H9 (cell line): ENCODE measurements at regions not wholly inside any gene's neighbourhood (a gene's known extent, or its start where the extent isn't known, plus 50 kb on each side); places are given as distances from the start of the nearest gene placed in this dataset.

Source experiments
- DNase-seq: peaks from one replicate; pipeline ENCODE4 v3.0.0-alpha.2; 2017
- H2AFZ ChIP-seq: one replicate; pipeline ENCODE4 v1.6.1; 2013; ENCODE audit warnings: mild to moderate bottlenecking, low read length, control low read depth, moderate library complexity
- H2AK5ac ChIP-seq: 2 replicates; pipeline ENCODE4 v1.6.1; 2013; ENCODE audit warnings: low read length, control low read depth, mixed read lengths; ENCODE audit not compliant: insufficient read length
- H2BK120ac ChIP-seq: one replicate; pipeline ENCODE4 v1.6.1; 2013; ENCODE audit warnings: low read depth, mild to moderate bottlenecking, low read length, control low read depth, inconsistent platforms; ENCODE audit not compliant: poor library complexity, severe bottlenecking
- H2BK12ac ChIP-seq: 2 replicates; pipeline ENCODE4 v1.6.1; 2013; ENCODE audit warnings: low read length, control low read depth, mixed read lengths, low read depth; ENCODE audit not compliant: insufficient read length
- H2BK15ac ChIP-seq: 2 replicates; pipeline ENCODE4 v1.6.1; 2013; ENCODE audit warnings: low read depth, low read length, control low read depth
- H2BK20ac ChIP-seq: one replicate; pipeline ENCODE4 v1.6.1; 2013; ENCODE audit warnings: low read depth, mild to moderate bottlenecking, low read length, control low read depth, inconsistent platforms; ENCODE audit not compliant: poor library complexity, severe bottlenecking
- H2BK5ac ChIP-seq: 2 replicates; pipeline ENCODE4 v1.6.1; 2013; ENCODE audit warnings: low read length, control low read depth, mixed read lengths; ENCODE audit not compliant: insufficient read length
- H3K14ac ChIP-seq: 2 replicates; pipeline ENCODE4 v1.6.1; 2013; ENCODE audit warnings: low read length, control low read depth; ENCODE audit not compliant: insufficient read depth
- H3K18ac ChIP-seq: 2 replicates; pipeline ENCODE4 v1.6.1; 2013; ENCODE audit warnings: low read depth, mild to moderate bottlenecking, mixed read lengths, low read length, control low read depth; ENCODE audit not compliant: insufficient read length
- H3K23ac ChIP-seq: 2 replicates; pipeline ENCODE4 v1.6.1; 2013; ENCODE audit warnings: low read length, control low read depth, mixed read lengths, low read depth; ENCODE audit not compliant: insufficient read length
- H3K23me2 ChIP-seq: 2 replicates; pipeline ENCODE4 v1.6.1; 2013; ENCODE audit warnings: low read depth, mild to moderate bottlenecking, mixed read lengths, low read length, control low read depth; ENCODE audit not compliant: insufficient read length, poor library complexity, severe bottlenecking
- H3K27ac ChIP-seq: 2 replicates; pipeline ENCODE4 v1.5.1; 2013; ENCODE audit warnings: low read length, control low read depth, mixed read lengths, low read depth; ENCODE audit not compliant: insufficient read length
- H3K27me3 ChIP-seq: 2 replicates; pipeline ENCODE4 v1.6.1; 2013; ENCODE audit warnings: low read length, control low read depth, inconsistent platforms; ENCODE audit not compliant: insufficient read depth
- H3K4ac ChIP-seq: 2 replicates; pipeline ENCODE4 v1.6.1; 2013; ENCODE audit warnings: low read depth, mild to moderate bottlenecking, control low read depth, inconsistent platforms, low read length, moderate library complexity
- H3K4me1 ChIP-seq: 2 replicates; pipeline ENCODE4 v1.6.1; 2013; ENCODE audit warnings: low read length, control low read depth, inconsistent platforms; ENCODE audit not compliant: insufficient read depth
- H3K4me2 ChIP-seq: 2 replicates; pipeline ENCODE4 v1.6.1; 2013; ENCODE audit warnings: low read length, control low read depth, mixed read lengths; ENCODE audit not compliant: insufficient read length, insufficient read depth
- H3K56ac ChIP-seq: 2 replicates; pipeline ENCODE4 v1.6.1; 2013; ENCODE audit warnings: low read depth, mild to moderate bottlenecking, mixed read lengths, low read length, control low read depth; ENCODE audit not compliant: insufficient read length
- H3K79me1 ChIP-seq: 2 replicates; pipeline ENCODE4 v1.6.1; 2013; ENCODE audit warnings: low read depth, mild to moderate bottlenecking, moderate library complexity, low read length, control low read depth, inconsistent platforms; ENCODE audit not compliant: insufficient read depth, poor library complexity, severe bottlenecking
- H3K79me2 ChIP-seq: 2 replicates; pipeline ENCODE4 v1.6.1; 2013; ENCODE audit warnings: low read length, control low read depth, inconsistent platforms; ENCODE audit not compliant: insufficient read depth
- H3K9ac ChIP-seq: 2 replicates; pipeline ENCODE4 v1.6.1; 2013; ENCODE audit warnings: low read length, control low read depth, mixed read lengths; ENCODE audit not compliant: insufficient read length; ENCODE audit errors: extremely low read depth
- H3K9me3 ChIP-seq: one replicate; pipeline ENCODE4 v1.6.1; 2013; ENCODE audit warnings: low read depth, low read length, inconsistent platforms; ENCODE audit not compliant: control insufficient read depth
- H3T11ph ChIP-seq: one replicate; pipeline ENCODE4 v1.6.1; 2013; ENCODE audit warnings: mild to moderate bottlenecking, low read length, control low read depth, inconsistent platforms
- H4K20me1 ChIP-seq: one replicate; pipeline ENCODE4 v1.6.1; 2013; ENCODE audit not compliant: control insufficient read depth, insufficient read length, insufficient read depth
- H4K5ac ChIP-seq: 2 replicates; pipeline ENCODE4 v1.6.1; 2013; ENCODE audit warnings: low read depth, mild to moderate bottlenecking, mixed read lengths, low read length, control low read depth; ENCODE audit not compliant: insufficient read length
- H4K8ac ChIP-seq: replicated peaks from 2 replicates; pipeline ENCODE4 v1.6.1; 2013; ENCODE audit warnings: low read length, control low read depth, mixed read lengths, low read depth; ENCODE audit not compliant: insufficient read length
- H4K91ac ChIP-seq: 2 replicates; pipeline ENCODE4 v1.6.1; 2013; ENCODE audit warnings: low read depth, mild to moderate bottlenecking, moderate library complexity, mixed read lengths, low read length, control low read depth; ENCODE audit not compliant: insufficient read length
- H3K27ac Mint-ChIP-seq, 3 experiments: 2 replicates in 2 of 3; 3 replicates in 1 of 3; pipeline ENCODE4 v1.8.0; 2020 to 2021; ENCODE audit warnings: mixed read lengths in 3 of 3, mild to moderate bottlenecking in 1 of 3, moderate library complexity in 1 of 3
- H3K27me3 Mint-ChIP-seq: 2 replicates; pipeline ENCODE4 v1.8.0; 2021; ENCODE audit warnings: low read depth, mild to moderate bottlenecking, moderate library complexity, mixed read lengths
- H3K36me3 Mint-ChIP-seq, 3 experiments: 2 replicates in 2 of 3; 3 replicates in 1 of 3; pipeline ENCODE4 v1.8.0; 2020 to 2021; ENCODE audit warnings: low read depth in 3 of 3, mixed read lengths in 3 of 3; ENCODE audit not compliant: insufficient read depth in 1 of 3
- H3K4me1 Mint-ChIP-seq, 2 experiments: 2 replicates each; pipeline ENCODE4 v1.8.0; 2020; ENCODE audit warnings: mixed read lengths in 2 of 2
- H3K4me3 Mint-ChIP-seq, 2 experiments: 2 replicates in 1 of 2; 3 replicates in 1 of 2; pipeline ENCODE4 v1.8.0; 2020 to 2021; ENCODE audit warnings: mild to moderate bottlenecking in 2 of 2, mixed read lengths in 2 of 2, moderate library complexity in 1 of 2
- H3K9me3 Mint-ChIP-seq, 2 experiments: 2 replicates in 1 of 2; 3 replicates in 1 of 2; pipeline ENCODE4 v1.8.0; 2020; ENCODE audit warnings: mild to moderate bottlenecking in 2 of 2, mixed read lengths in 2 of 2, moderate library complexity in 1 of 2
- WGBS: extraction: QIAGEN DNeasy Blood & Tissue Kit; methylation state at CpG from one replicate; pipeline ENCODE4 v1.1.7; 2013; ENCODE audit warnings: missing lambda C conversion rate, low lambda C conversion rate, mixed read lengths; ENCODE audit not compliant: insufficient read length; ENCODE audit errors: extremely low coverage; 5-methylcytosine and 5-hydroxymethylcytosine counted together
- TF ChIP-seq, protein P1 (sequence below): fragments of 200-600 bp; sonication (generic); conservative IDR thresholded peaks from 3 replicates; pipeline ENCODE4 v1.8.0; 2021; ENCODE audit warnings: antibody characterized with exemption, mild to moderate bottlenecking

DNA sequence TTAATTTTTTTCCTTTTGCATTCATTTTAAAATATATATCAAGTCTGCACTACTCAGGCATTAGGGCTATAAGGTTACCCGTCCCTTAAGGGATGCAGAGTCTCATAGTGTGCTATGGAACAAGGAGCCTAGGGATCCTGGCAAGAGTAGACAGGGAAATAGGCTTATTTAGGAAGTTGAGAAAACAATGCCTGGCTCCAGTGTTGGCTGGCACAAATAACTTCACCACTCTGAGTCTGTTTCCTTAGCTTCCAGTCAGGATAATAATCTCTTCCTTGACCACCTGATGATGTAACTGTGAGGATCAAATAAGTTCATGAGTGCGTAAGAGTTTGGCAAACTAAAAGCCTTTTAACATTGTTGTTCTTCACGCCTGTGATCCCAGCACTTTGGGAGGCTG, 540.8 kb upstream of the IL12A start:
- no peak overlapping the region for H3K4ac ChIP-seq
- Mint-ChIP-seq H3K9me3 (no peaks in the 10 kb centered on the region; a peak in 1 of 5 replicates), H3K27me3 (no peaks in the 10 kb centered on the region), H3K27ac (no peak overlapping the region), H3K36me3 (no peaks in the 10 kb centered on the region), H3K4me1 (no peaks in the 10 kb centered on the region), H3K4me3 (no peak overlapping the region)
- H4K5ac ChIP-seq: no peak overlapping the region
- no peaks in the 10 kb centered on the region for H3K27me3 ChIP-seq
- H3K18ac ChIP-seq: no peak overlapping the region
- no peak overlapping the region for H2BK20ac ChIP-seq
- no peak overlapping the region for H3T11ph ChIP-seq
- no peak overlapping the region for H4K8ac ChIP-seq
- no peaks in the 10 kb centered on the region for H3K4me1 ChIP-seq
- H3K23ac ChIP-seq: no peak overlapping the region
- H4K91ac ChIP-seq: no peak overlapping the region
- TF ChIP-seq, protein P1, sequence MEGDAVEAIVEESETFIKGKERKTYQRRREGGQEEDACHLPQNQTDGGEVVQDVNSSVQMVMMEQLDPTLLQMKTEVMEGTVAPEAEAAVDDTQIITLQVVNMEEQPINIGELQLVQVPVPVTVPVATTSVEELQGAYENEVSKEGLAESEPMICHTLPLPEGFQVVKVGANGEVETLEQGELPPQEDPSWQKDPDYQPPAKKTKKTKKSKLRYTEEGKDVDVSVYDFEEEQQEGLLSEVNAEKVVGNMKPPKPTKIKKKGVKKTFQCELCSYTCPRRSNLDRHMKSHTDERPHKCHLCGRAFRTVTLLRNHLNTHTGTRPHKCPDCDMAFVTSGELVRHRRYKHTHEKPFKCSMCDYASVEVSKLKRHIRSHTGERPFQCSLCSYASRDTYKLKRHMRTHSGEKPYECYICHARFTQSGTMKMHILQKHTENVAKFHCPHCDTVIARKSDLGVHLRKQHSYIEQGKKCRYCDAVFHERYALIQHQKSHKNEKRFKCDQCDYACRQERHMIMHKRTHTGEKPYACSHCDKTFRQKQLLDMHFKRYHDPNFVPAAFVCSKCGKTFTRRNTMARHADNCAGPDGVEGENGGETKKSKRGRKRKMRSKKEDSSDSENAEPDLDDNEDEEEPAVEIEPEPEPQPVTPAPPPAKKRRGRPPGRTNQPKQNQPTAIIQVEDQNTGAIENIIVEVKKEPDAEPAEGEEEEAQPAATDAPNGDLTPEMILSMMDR: no peak
- no peak overlapping the region for H3K56ac ChIP-seq
- no peak overlapping the region for H2AFZ ChIP-seq
- H2BK5ac ChIP-seq: no peak overlapping the region
- H3K9me3 ChIP-seq: no peaks in the 10 kb centered on the region
- H3K14ac ChIP-seq: no peak overlapping the region
- no peak overlapping the region for H2BK120ac ChIP-seq
- H3K23me2 ChIP-seq: no peaks in the 10 kb centered on the region
- no peak overlapping the region for H2BK12ac ChIP-seq
- H3K4me2 ChIP-seq: no peak overlapping the region
- no peaks in the 10 kb centered on the region for H3K79me2 ChIP-seq
- no peak overlapping the region for H2AK5ac ChIP-seq
- no peak overlapping the region for H2BK15ac ChIP-seq
- DNase-seq: no peak
- H3K79me1 ChIP-seq: no peaks in the 10 kb centered on the region
- H3K27ac ChIP-seq: no peak overlapping the region
- no peak overlapping the region for H3K9ac ChIP-seq
- no CpG with 5 or more reads among the region's 3 CpGs for WGBS
- no peaks in the 10 kb centered on the region for H4K20me1 ChIP-seq
